B cell (primary cell): ENCODE measurements at regions not wholly inside any gene's neighbourhood (a gene's known extent, or its start where the extent isn't known, plus 50 kb on each side); places are given as distances from the start of the nearest gene placed in this dataset.

Source experiments
- ATAC-seq: fragments of 200-7000 bp; cut with Tn5 transposase; one replicate; pipeline ENCODE4 v1.10.0; 2021; ENCODE audit warnings: low read depth, mild to moderate bottlenecking, moderate number of reproducible peaks, moderate library complexity
- CTCF ChIA-PET: fragments of 350-600 bp; sonication (Branson Sonifier 250); formaldehyde crosslinking; loops from one replicate; lab custom pipeline; 2021; ENCODE audit warnings: antibody characterized with exemption, inconsistent platforms; lab: Charles Lee
- POLR2A ChIA-PET: fragments of 350-600 bp; sonication (Branson Sonifier 250); formaldehyde crosslinking; loops from one replicate; lab custom pipeline; 2021; ENCODE audit warnings: antibody characterized with exemption; lab: Charles Lee
- DNase-seq: peaks from one replicate; pipeline ENCODE4 v3.0.0; 2013
- H2AFZ ChIP-seq: 2 replicates; pipeline ENCODE4 v1.6.1; 2012; ENCODE audit warnings: mild to moderate bottlenecking, low read depth, low read length; ENCODE audit not compliant: insufficient read depth, poor library complexity, severe bottlenecking
- H3K27ac ChIP-seq, 2 donors: 1 replicate in 1 of 2; 2 replicates in 1 of 2; pipeline ENCODE4 v1.5.1; 2012 to 2013; ENCODE audit warnings: low read length in 2 of 2, mild to moderate bottlenecking in 2 of 2, moderate library complexity in 1 of 2
- H3K27me3 ChIP-seq, 4 experiments: fragments of 200-600 bp in 1 of 4; sonication (generic) in 1 of 4; replicated peaks in 1 of 4; 1 replicate in 2 of 4; 2 replicates in 2 of 4; pipeline versions ENCODE4 v1.6.1 to v1.7.0; 2013 to 2016; ENCODE audit warnings: low read length in 3 of 4, mild to moderate bottlenecking in 2 of 4, mixed read lengths in 1 of 4, moderate library complexity in 1 of 4; ENCODE audit not compliant: insufficient read depth in 4 of 4, control insufficient read depth in 3 of 4; ENCODE audit errors: control extremely low read depth in 1 of 4
- H3K36me3 ChIP-seq, 2 experiments: replicated peaks in 1 of 2; 1 replicate in 1 of 2; 2 replicates in 1 of 2; pipeline versions ENCODE4 v1.6.1 to v1.7.1; 2013; ENCODE audit warnings: low read length in 1 of 2; ENCODE audit not compliant: insufficient read depth in 2 of 2, control insufficient read depth in 1 of 2; ENCODE audit errors: control extremely low read depth in 1 of 2, extremely low read depth in 1 of 2
- H3K4me1 ChIP-seq, 2 donors: fragments of 200-600 bp in 1 of 2; sonication (generic) in 1 of 2; 1 replicate in 1 of 2; 2 replicates in 1 of 2; pipeline versions ENCODE4 v1.5.1 to v1.6.1; 2013 to 2017; ENCODE audit warnings: low read length in 2 of 2; ENCODE audit not compliant: control insufficient read depth in 2 of 2, insufficient read depth in 2 of 2
- H3K4me2 ChIP-seq: replicated peaks from 2 replicates; pipeline ENCODE3; 2012; ENCODE audit warnings: mild to moderate bottlenecking, low read depth, low read length; ENCODE audit not compliant: poor library complexity, severe bottlenecking
- H3K4me3 ChIP-seq, 5 experiments: fragments of 200-600 bp in 1 of 5; sonication (generic) in 1 of 5; 1 replicate in 3 of 5; 2 replicates in 2 of 5; pipeline versions ENCODE4 v1.5.1 to v1.7.0; 2011 to 2016; ENCODE audit warnings: low read length in 4 of 5, mild to moderate bottlenecking in 4 of 5, low read depth in 2 of 5, control low read depth in 1 of 5, moderate library complexity in 1 of 5; ENCODE audit not compliant: insufficient read depth in 1 of 5; ENCODE audit errors: control extremely low read depth in 1 of 5, extremely low read depth in 1 of 5
- H3K79me2 ChIP-seq: fragments of 200-600 bp; sonication (generic); one replicate; pipeline ENCODE4 v1.6.0; 2016; ENCODE audit warnings: low read length; ENCODE audit not compliant: control insufficient read depth, insufficient read depth
- H3K9ac ChIP-seq: fragments of 200-600 bp; sonication (generic); 2 replicates; pipeline ENCODE4 v1.6.1; 2017; ENCODE audit warnings: mild to moderate bottlenecking, low read length, moderate library complexity
- H3K9me3 ChIP-seq, 3 donors: one replicate each; pipeline versions ENCODE4 v1.6.1 to v1.7.1; 2013; ENCODE audit warnings: low read length in 2 of 3; ENCODE audit not compliant: control insufficient read depth in 2 of 3, insufficient read depth in 1 of 3; ENCODE audit errors: control extremely low read depth in 1 of 3
- H4K20me1 ChIP-seq: 2 replicates; pipeline ENCODE4 v1.6.0; 2012; ENCODE audit warnings: mild to moderate bottlenecking, low read length; ENCODE audit not compliant: insufficient read depth, control insufficient read depth, poor library complexity, severe bottlenecking
- H3K27ac Mint-ChIP-seq: one replicate; pipeline ENCODE4 v1.8.0; 2021; ENCODE audit warnings: mixed read lengths
- H3K27me3 Mint-ChIP-seq: one replicate; pipeline ENCODE4 v1.8.0; 2021; ENCODE audit warnings: mixed read lengths
- H3K4me1 Mint-ChIP-seq: one replicate; pipeline ENCODE4 v1.8.0; 2021; ENCODE audit warnings: mixed read lengths
- H3K4me3 Mint-ChIP-seq: one replicate; pipeline ENCODE4 v1.8.0; 2021; ENCODE audit warnings: mixed read lengths
- H3K9me3 Mint-ChIP-seq: one replicate; pipeline ENCODE4 v1.8.0; 2022; ENCODE audit warnings: mixed read lengths; ENCODE audit not compliant: insufficient read depth
- EZH2 ChIP-seq: IDR thresholded peaks from 2 replicates; pipeline ENCODE4 v1.6.1; 2012; ENCODE audit warnings: borderline replicate concordance, low read depth, mild to moderate bottlenecking, moderate library complexity, low read length; ENCODE audit not compliant: insufficient read depth, poor library complexity, severe bottlenecking
- WGBS: methylation state at CpG from one replicate; pipeline ENCODE4 v1.1.5; 2013; ENCODE audit warnings: missing lambda C conversion rate; ENCODE audit not compliant: insufficient coverage; 5-methylcytosine and 5-hydroxymethylcytosine counted together
- intact Hi-C: fragments of 100-400 bp; cut with micrococcal nuclease; formaldehyde crosslinking; loops from one replicate; pipeline ENCODE4 v1.10.0; 2022
- TF ChIP-seq, protein P1 (sequence below): fragments of 200-600 bp; IDR thresholded peaks from one replicate; pipeline ENCODE4 v1.8.0; 2022; ENCODE audit warnings: antibody characterized with exemption, mild to moderate bottlenecking

DNA sequence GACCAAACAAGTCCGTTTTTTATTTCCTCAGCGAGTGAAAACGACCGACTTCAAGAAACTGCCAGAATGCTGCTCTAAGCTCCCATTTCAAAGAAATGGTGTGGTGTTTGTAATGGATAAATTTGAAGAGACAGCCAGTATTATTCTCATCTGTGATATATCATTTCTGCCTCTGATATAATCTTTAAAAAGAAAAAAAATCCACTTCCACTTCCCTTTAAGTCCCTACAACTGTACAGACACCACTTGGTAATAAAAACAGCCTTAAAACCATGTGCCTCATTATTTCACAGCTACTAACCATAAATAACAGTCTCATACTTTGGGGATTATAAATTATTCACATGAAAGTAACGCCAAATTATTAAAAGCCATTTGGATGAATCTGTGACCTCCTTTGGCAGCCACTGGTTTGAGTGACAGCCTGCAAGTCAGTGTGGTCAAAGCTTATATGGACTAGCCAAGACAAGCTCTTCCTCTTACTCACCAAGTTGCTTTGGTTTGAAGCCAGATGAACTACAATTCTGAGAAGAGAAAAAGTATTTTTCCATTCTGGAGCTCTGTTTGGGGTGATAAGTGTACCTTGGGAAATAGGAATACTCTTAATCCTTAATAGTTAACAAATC, 168.0 kb downstream of the SHOX2 start:
- no peaks in the 10 kb centered on the region for H3K27me3 ChIP-seq
- H3K4me1 ChIP-seq = no peaks in the 10 kb centered on the region
- no CpG with 5 or more reads among the region's 5 CpGs for WGBS
- intact Hi-C loops = no loop called here
- no peak overlapping the region for H2AFZ ChIP-seq
- H3K9ac ChIP-seq = no peak overlapping the region
- Mint-ChIP-seq H3K9me3 (peaks cover under 1% of the 10 kb centered on the region), H3K4me1 (no peaks in the 10 kb centered on the region), H3K27me3 (peaks cover under 1% of the 10 kb centered on the region), H3K4me3 (no peak overlapping the region), H3K27ac (no peak overlapping the region)
- no peak overlapping the region for H3K4me2 ChIP-seq
- H4K20me1 ChIP-seq = no peaks in the 10 kb centered on the region
- ATAC-seq (no peak), DNase-seq (no peak)
- TF ChIP-seq, protein P1, sequence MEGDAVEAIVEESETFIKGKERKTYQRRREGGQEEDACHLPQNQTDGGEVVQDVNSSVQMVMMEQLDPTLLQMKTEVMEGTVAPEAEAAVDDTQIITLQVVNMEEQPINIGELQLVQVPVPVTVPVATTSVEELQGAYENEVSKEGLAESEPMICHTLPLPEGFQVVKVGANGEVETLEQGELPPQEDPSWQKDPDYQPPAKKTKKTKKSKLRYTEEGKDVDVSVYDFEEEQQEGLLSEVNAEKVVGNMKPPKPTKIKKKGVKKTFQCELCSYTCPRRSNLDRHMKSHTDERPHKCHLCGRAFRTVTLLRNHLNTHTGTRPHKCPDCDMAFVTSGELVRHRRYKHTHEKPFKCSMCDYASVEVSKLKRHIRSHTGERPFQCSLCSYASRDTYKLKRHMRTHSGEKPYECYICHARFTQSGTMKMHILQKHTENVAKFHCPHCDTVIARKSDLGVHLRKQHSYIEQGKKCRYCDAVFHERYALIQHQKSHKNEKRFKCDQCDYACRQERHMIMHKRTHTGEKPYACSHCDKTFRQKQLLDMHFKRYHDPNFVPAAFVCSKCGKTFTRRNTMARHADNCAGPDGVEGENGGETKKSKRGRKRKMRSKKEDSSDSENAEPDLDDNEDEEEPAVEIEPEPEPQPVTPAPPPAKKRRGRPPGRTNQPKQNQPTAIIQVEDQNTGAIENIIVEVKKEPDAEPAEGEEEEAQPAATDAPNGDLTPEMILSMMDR = no peak
- TF ChIP-seq EZH2 = no peak
- no peaks in the 10 kb centered on the region for H3K36me3 ChIP-seq
- no peak overlapping the region for H3K4me3 ChIP-seq
- CTCF ChIA-PET = no interaction called here
- POLR2A ChIA-PET = no interaction called here
- H3K27ac ChIP-seq = no peak overlapping the region
- no peaks in the 10 kb centered on the region for H3K79me2 ChIP-seq
- no peaks in the 10 kb centered on the region for H3K9me3 ChIP-seq

DNA sequence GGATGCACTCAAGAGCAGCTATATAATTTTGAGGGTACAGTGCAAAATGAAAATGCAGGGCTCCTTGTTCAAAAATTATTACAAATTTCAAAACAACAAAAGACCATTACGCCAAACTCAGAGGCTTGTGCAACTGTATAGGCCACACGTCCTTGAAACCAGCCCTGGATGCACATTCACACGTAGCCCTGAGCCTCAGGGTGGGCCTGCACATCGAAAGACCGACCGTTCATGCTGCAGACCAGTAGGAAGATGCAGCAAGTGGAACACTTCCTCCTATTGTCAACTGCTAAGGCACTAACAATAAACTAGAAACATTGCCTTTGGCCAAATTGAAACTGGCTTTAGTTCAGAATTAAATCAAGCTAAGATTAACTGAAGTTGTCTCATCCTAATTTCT, 174.7 kb downstream of the SHOX2 start:
- no peaks in the 10 kb centered on the region for H3K9me3 ChIP-seq
- TF ChIP-seq, protein P1 = no peak
- no peak for TF ChIP-seq EZH2
- intact Hi-C loops = no loop called here
- Mint-ChIP-seq H3K9me3 (no peaks in the 10 kb centered on the region), H3K4me1 (no peaks in the 10 kb centered on the region), H3K4me3 (no peak overlapping the region), H3K27me3 (no peaks in the 10 kb centered on the region), H3K27ac (no peak overlapping the region)
- 68% methylated on average over 6 of the region's 6 CpGs for WGBS
- H3K4me1 ChIP-seq = no peaks in the 10 kb centered on the region
- DNase-seq (no peak), ATAC-seq (no peak)
- H3K36me3 ChIP-seq = no peaks in the 10 kb centered on the region
- no peak overlapping the region for H3K4me2 ChIP-seq
- H3K79me2 ChIP-seq = no peaks in the 10 kb centered on the region
- H2AFZ ChIP-seq = no peak overlapping the region
- H3K9ac ChIP-seq = no peak overlapping the region
- H4K20me1 ChIP-seq = no peaks in the 10 kb centered on the region
- ChIA-PET CTCF (no interaction called here), POLR2A (no interaction called here)
- H3K4me3 ChIP-seq = no peak overlapping the region
- no peaks in the 10 kb centered on the region for H3K27me3 ChIP-seq
- no peak overlapping the region for H3K27ac ChIP-seq
